ENCODE measurements at regions not wholly inside any gene's neighbourhood (a gene's known extent, or its start where the extent isn't known, plus 50 kb on each side); places are given as distances from the start of the nearest gene placed in this dataset.

DNA sequence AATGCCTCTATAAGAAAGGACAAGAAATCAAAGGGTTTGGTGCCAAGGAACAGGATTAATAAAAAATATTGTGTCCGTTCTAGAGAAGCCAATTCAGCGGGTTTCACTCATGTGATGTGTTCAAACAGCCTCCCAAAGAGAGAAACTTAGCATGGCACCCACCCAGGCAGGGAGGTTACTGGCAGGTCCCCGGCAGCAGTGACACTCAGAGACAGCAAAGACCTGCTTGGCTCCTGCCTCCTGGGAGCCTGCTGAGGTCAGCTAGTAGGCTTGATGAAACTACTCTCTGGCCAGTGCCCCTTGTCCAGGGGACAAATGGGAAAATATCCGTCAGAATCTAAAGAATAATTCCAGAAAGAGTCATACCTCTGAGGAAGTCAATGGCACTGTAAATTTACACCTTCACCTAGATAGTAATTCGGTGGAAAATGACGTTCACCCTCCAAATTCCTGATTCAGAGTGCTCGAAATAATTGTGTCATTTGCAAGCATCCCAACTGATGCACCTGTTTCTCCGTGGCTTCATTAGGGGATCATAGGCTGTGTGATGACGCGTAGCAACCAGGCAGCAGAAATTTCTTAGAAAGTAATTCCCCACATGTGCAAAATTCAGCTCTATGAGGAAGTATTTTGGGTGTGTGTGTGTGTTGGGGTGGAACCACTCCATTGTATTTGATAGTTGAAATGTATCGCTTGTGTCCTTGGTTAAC lies 481.5 kb upstream of the ZFHX3 start:
- Histone ChIP-seq H2BK120ac (ENCODE audit: low read depth, low read length) (no peak overlapping the region), H2AK5ac (ENCODE audit: low read length, severe bottlenecking) (no peak overlapping the region), H4K91ac (ENCODE audit: low read length) (no peak overlapping the region), H2BK5ac (ENCODE audit: low read depth, low read length, poor library complexity, severe bottlenecking) (no peak overlapping the region), H3K27ac (ENCODE audit: low read length, poor library complexity, severe bottlenecking) (no peak overlapping the region), H3K79me1 (replicated peaks; ENCODE audit: low read length, poor library complexity, severe bottlenecking) (no peaks in the 10 kb centered on the region), H3K14ac (ENCODE audit: low read length in 2 of 2) (no peak overlapping the region), H3K9me3 (ENCODE audit: control insufficient read depth, low read length) (no peaks in the 10 kb centered on the region), H3K36me3 (ENCODE audit: control insufficient read depth in 1 of 2, insufficient read depth in 2 of 2, low read depth in 1 of 2, low read length in 2 of 2) (no peaks in the 10 kb centered on the region), H2BK15ac (ENCODE audit: low read depth, poor library complexity, severe bottlenecking) (no peak overlapping the region), H3K9ac (ENCODE audit: low read length) (no peak overlapping the region), H3K4me1 (ENCODE audit: control insufficient read depth, insufficient read depth, low read depth, low read length) (no peaks in the 10 kb centered on the region), H2AFZ (ENCODE audit: low read depth, low read length) (no peak overlapping the region), H3K4me3 (ENCODE audit: insufficient read depth in 1 of 2, low read depth in 1 of 2, low read length in 2 of 2) (no peak overlapping the region), H2BK12ac (ENCODE audit: low read length in 2 of 2) (no peak overlapping the region), H3K23ac (ENCODE audit: low read length in 2 of 2) (no peak overlapping the region), H3K27me3 (ENCODE audit: control insufficient read depth in 1 of 2, insufficient read depth in 1 of 2, low read length in 2 of 2) (no peaks in the 10 kb centered on the region), H3K4ac (ENCODE audit: low read depth in 1 of 2, low read length in 2 of 2) (no peak overlapping the region), H3K18ac (ENCODE audit: low read depth in 1 of 2, low read length in 2 of 2) (no peak overlapping the region), H4K8ac (ENCODE audit: low read length) (no peak overlapping the region), H3K4me2 (ENCODE audit: low read length, poor library complexity, severe bottlenecking) (no peak overlapping the region)
- no peak for DNase-seq
- WGBS: 78% methylated on average over 11 of the region's 11 CpGs

DNA sequence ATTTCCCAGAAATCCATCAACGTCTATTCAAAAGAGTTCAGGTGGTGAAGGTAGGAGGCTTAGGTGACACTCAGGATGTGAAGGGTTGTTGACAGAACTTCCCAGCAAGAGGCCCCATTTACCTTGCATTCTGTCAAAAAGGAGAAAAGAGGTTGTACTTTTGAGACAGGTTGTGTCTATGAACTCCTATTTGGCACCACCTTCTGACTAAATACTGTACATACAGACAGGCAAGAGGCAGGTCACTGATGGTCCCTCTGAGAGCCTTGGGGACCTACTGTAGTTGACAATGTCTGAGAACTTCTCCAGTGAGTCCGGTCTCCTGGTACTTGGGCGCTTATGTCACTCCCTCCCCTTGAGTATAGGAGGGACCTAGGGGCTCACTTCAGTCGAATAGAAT lies 479.3 kb upstream of the ZFHX3 start:
- Histone ChIP-seq H2BK120ac (ENCODE audit: low read depth, low read length) (no peak overlapping the region), H3K18ac (ENCODE audit: low read depth in 1 of 2, low read length in 2 of 2) (no peak overlapping the region), H3K9me3 (ENCODE audit: control insufficient read depth, low read length) (no peaks in the 10 kb centered on the region), H3K27ac (ENCODE audit: low read length, poor library complexity, severe bottlenecking) (no peak overlapping the region), H3K4me1 (ENCODE audit: control insufficient read depth, insufficient read depth, low read depth, low read length) (no peaks in the 10 kb centered on the region), H3K4me2 (ENCODE audit: low read length, poor library complexity, severe bottlenecking) (no peak overlapping the region), H4K91ac (ENCODE audit: low read length) (no peak overlapping the region), H3K14ac (ENCODE audit: low read length in 2 of 2) (no peak overlapping the region), H3K36me3 (ENCODE audit: control insufficient read depth in 1 of 2, insufficient read depth in 2 of 2, low read depth in 1 of 2, low read length in 2 of 2) (no peaks in the 10 kb centered on the region), H3K23ac (ENCODE audit: low read length in 2 of 2) (no peak overlapping the region), H2BK15ac (ENCODE audit: low read depth, poor library complexity, severe bottlenecking) (no peak overlapping the region), H2BK5ac (ENCODE audit: low read depth, low read length, poor library complexity, severe bottlenecking) (no peak overlapping the region), H3K4me3 (ENCODE audit: insufficient read depth in 1 of 2, low read depth in 1 of 2, low read length in 2 of 2) (no peak overlapping the region), H2AFZ (ENCODE audit: low read depth, low read length) (no peak overlapping the region), H3K4ac (ENCODE audit: low read depth in 1 of 2, low read length in 2 of 2) (no peak overlapping the region), H2BK12ac (ENCODE audit: low read length in 2 of 2) (no peak overlapping the region), H3K79me1 (replicated peaks; ENCODE audit: low read length, poor library complexity, severe bottlenecking) (no peaks in the 10 kb centered on the region), H2AK5ac (ENCODE audit: low read length, severe bottlenecking) (no peak overlapping the region), H4K8ac (ENCODE audit: low read length) (no peak overlapping the region), H3K9ac (ENCODE audit: low read length) (no peak overlapping the region), H3K27me3 (ENCODE audit: control insufficient read depth in 1 of 2, insufficient read depth in 1 of 2, low read length in 2 of 2) (no peaks in the 10 kb centered on the region)
- DNase-seq: no peak
- 83% methylated on average over 4 of the region's 4 CpGs for WGBS

DNA sequence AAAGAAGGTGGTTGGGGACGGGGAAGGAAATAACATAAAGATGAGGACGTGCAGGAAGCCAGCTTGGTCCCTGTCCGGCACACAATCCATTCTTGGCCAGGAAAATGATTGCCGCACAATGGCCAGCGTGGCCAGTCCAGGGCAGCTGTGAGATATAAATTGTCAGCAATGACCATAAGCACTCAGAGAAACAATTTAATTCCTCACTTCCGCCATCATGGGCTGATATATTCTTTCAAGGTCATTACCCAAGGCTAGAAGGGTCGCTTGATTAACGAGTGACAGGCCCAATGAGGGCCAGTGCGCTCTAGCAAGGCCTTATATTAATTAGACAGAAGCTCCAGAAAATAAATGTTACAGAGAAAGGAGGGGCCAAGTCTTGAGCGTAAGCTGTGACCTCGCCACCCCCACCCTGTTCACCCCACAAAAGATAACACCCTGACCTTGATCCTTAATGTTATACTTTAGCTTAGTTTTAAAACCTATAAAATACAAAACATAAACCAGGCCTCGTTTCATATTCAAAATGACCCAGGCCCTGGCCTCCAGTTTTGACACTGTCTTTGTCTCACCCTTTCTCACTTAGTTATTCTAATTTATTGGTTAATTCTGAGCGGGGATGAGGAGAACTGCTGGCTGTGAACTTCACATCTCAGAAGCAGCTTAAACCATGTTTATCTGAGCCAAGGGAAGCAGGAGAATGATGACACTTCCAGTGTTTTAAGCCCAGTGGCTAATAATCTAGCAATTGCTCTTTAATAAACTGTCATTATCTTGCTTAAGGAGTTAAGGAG lies 478.3 kb upstream of the ZFHX3 start:
- Histone ChIP-seq H3K18ac (ENCODE audit: low read depth in 1 of 2, low read length in 2 of 2) (no peak overlapping the region), H3K79me1 (replicated peaks; ENCODE audit: low read length, poor library complexity, severe bottlenecking) (no peaks in the 10 kb centered on the region), H2BK12ac (ENCODE audit: low read length in 2 of 2) (no peak overlapping the region), H3K9ac (ENCODE audit: low read length) (no peak overlapping the region), H3K4ac (ENCODE audit: low read depth in 1 of 2, low read length in 2 of 2) (no peak overlapping the region), H2AK5ac (ENCODE audit: low read length, severe bottlenecking) (no peak overlapping the region), H3K4me3 (ENCODE audit: insufficient read depth in 1 of 2, low read depth in 1 of 2, low read length in 2 of 2) (no peak overlapping the region), H4K8ac (ENCODE audit: low read length) (no peak overlapping the region), H3K36me3 (ENCODE audit: control insufficient read depth in 1 of 2, insufficient read depth in 2 of 2, low read depth in 1 of 2, low read length in 2 of 2) (no peaks in the 10 kb centered on the region), H4K91ac (ENCODE audit: low read length) (no peak overlapping the region), H3K14ac (ENCODE audit: low read length in 2 of 2) (no peak overlapping the region), H3K4me2 (ENCODE audit: low read length, poor library complexity, severe bottlenecking) (no peak overlapping the region), H3K4me1 (ENCODE audit: control insufficient read depth, insufficient read depth, low read depth, low read length) (no peaks in the 10 kb centered on the region), H2BK5ac (ENCODE audit: low read depth, low read length, poor library complexity, severe bottlenecking) (no peak overlapping the region), H3K27ac (ENCODE audit: low read length, poor library complexity, severe bottlenecking) (no peak overlapping the region), H3K23ac (ENCODE audit: low read length in 2 of 2) (no peak overlapping the region), H3K27me3 (ENCODE audit: control insufficient read depth in 1 of 2, insufficient read depth in 1 of 2, low read length in 2 of 2) (no peaks in the 10 kb centered on the region), H3K9me3 (ENCODE audit: control insufficient read depth, low read length) (no peaks in the 10 kb centered on the region), H2BK15ac (ENCODE audit: low read depth, poor library complexity, severe bottlenecking) (no peak overlapping the region), H2BK120ac (ENCODE audit: low read depth, low read length) (no peak overlapping the region), H2AFZ (ENCODE audit: low read depth, low read length) (no peak overlapping the region)
- WGBS: 77% methylated on average over 12 of the region's 13 CpGs
- no peak for DNase-seq

DNA sequence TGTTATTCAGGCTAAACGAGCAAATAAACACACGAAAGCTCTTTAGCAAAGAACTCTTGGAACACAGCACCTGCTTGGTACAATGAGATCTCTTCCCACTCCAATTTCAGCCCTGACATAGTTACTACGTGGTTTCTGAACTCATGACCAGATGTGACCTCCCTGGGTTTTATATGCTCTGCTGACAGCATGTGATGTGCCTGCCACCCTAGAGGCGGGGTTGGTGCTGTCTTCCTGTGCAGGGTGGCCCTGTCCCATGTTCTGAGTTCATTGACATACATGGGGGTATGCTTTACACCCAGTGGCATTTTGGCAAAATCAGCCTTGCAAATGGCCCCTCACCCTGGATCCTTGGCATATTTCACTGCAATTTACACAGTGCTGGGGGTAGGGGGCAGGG lies 475.3 kb upstream of the ZFHX3 start:
- no peak overlapping the region for H2BK15ac ChIP-seq (ENCODE audit: low read depth, poor library complexity, severe bottlenecking)
- H3K23ac ChIP-seq (ENCODE audit: low read length in 2 of 2): no peak overlapping the region
- no peak overlapping the region for H3K14ac ChIP-seq (ENCODE audit: low read length in 2 of 2)
- H3K4me3 ChIP-seq (ENCODE audit: insufficient read depth in 1 of 2, low read depth in 1 of 2, low read length in 2 of 2): peak overlapping the region in 1 of 2 experiments; percentile 18
- H3K36me3 ChIP-seq (ENCODE audit: control insufficient read depth in 1 of 2, insufficient read depth in 2 of 2, low read depth in 1 of 2, low read length in 2 of 2): no peaks in the 10 kb centered on the region
- H3K4ac ChIP-seq (ENCODE audit: low read depth in 1 of 2, low read length in 2 of 2): no peak overlapping the region
- no peak overlapping the region for H3K9ac ChIP-seq (ENCODE audit: low read length)
- 67% methylated on average over 4 of the region's 4 CpGs for WGBS
- no peaks in the 10 kb centered on the region for H3K79me1 ChIP-seq (replicated peaks; ENCODE audit: low read length, poor library complexity, severe bottlenecking)
- no peak overlapping the region for H2AK5ac ChIP-seq (ENCODE audit: low read length, severe bottlenecking)
- DNase-seq: no peak
- H3K18ac ChIP-seq (ENCODE audit: low read depth in 1 of 2, low read length in 2 of 2): no peak overlapping the region
- H2BK5ac ChIP-seq (ENCODE audit: low read depth, low read length, poor library complexity, severe bottlenecking): no peak overlapping the region
- H3K4me1 ChIP-seq (ENCODE audit: control insufficient read depth, insufficient read depth, low read depth, low read length): no peaks in the 10 kb centered on the region
- no peaks in the 10 kb centered on the region for H3K27me3 ChIP-seq (ENCODE audit: control insufficient read depth in 1 of 2, insufficient read depth in 1 of 2, low read length in 2 of 2)
- no peak overlapping the region for H3K4me2 ChIP-seq (ENCODE audit: low read length, poor library complexity, severe bottlenecking)
- H3K27ac ChIP-seq (ENCODE audit: low read length, poor library complexity, severe bottlenecking): no peak overlapping the region
- no peaks in the 10 kb centered on the region for H3K9me3 ChIP-seq (ENCODE audit: control insufficient read depth, low read length)
- H4K8ac ChIP-seq (ENCODE audit: low read length): no peak overlapping the region
- no peak overlapping the region for H2BK120ac ChIP-seq (ENCODE audit: low read depth, low read length)
- no peak overlapping the region for H4K91ac ChIP-seq (ENCODE audit: low read length)
- no peak overlapping the region for H2BK12ac ChIP-seq (ENCODE audit: low read length in 2 of 2)
- no peak overlapping the region for H2AFZ ChIP-seq (ENCODE audit: low read depth, low read length)

Data from mesenchymal stem cell (in vitro differentiated cells and primary cell).